Heart left ventricle (tissue), 16 donors: ENCODE measurements at regions not wholly inside any gene's neighbourhood (a gene's known extent, or its start where the extent isn't known, plus 50 kb on each side); places are given as distances from the start of the nearest gene placed in this dataset.

ENCODE experiments used
- ATAC-seq, 4 donors: fragments of 200-7000 bp; cut with Tn5 transposase; one replicate each; pipeline ENCODE4 v1.9.1; 2020 to 2022; ENCODE audit warnings: moderate library complexity in 4 of 4, mild to moderate bottlenecking in 3 of 4, moderate number of reproducible peaks in 1 of 4
- DNase-seq, 5 donors: peaks; one replicate each; pipeline ENCODE4 v3.0.0-alpha.2; 2020
- H3K27ac ChIP-seq, 12 donors: fragments of 200-600 bp; sonication (generic) in 4 of 12; one replicate each; pipeline versions ENCODE4 v1.5.0 to v1.8.0; 2016 to 2022; ENCODE audit warnings: mild to moderate bottlenecking in 2 of 12
- H3K27me3 ChIP-seq, 9 donors: fragments of 200-600 bp; sonication (generic) in 2 of 9; one replicate each; pipeline versions ENCODE4 v1.5.1 to v1.8.0; 2016 to 2022; ENCODE audit warnings: mild to moderate bottlenecking in 3 of 9
- H3K36me3 ChIP-seq, 9 donors: fragments of 200-600 bp; sonication (generic) in 2 of 9; one replicate each; pipeline versions ENCODE4 v1.5.0 to v1.8.0; 2018 to 2022; ENCODE audit warnings: mild to moderate bottlenecking in 2 of 9
- H3K4me1 ChIP-seq, 12 donors: fragments of 200-600 bp; sonication (generic) in 4 of 12; one replicate each; pipeline versions ENCODE4 v1.5.0 to v1.8.0; 2016 to 2022; ENCODE audit warnings: mild to moderate bottlenecking in 3 of 12
- H3K4me3 ChIP-seq, 12 donors: fragments of 200-600 bp; sonication (generic) in 4 of 12; one replicate each; pipeline versions ENCODE4 v1.5.0 to v1.8.0; 2017 to 2022; ENCODE audit warnings: mild to moderate bottlenecking in 9 of 12, moderate library complexity in 4 of 12
- H3K9me3 ChIP-seq, 12 donors: fragments of 200-600 bp; sonication (generic) in 4 of 12; one replicate each; pipeline versions ENCODE4 v1.5.0 to v1.8.0; 2016 to 2022; ENCODE audit warnings: mild to moderate bottlenecking in 1 of 12
- POLR2A ChIP-seq, 2 donors: fragments of 450-650 bp; IDR thresholded peaks; one replicate each; pipeline ENCODE4 v1.6.1; 2017; ENCODE audit warnings: antibody characterized with exemption in 2 of 2, mild to moderate bottlenecking in 2 of 2, moderate library complexity in 2 of 2
- WGBS, 4 donors: extraction: QIAGEN DNeasy Blood & Tissue Kit in 2 of 4; methylation state at CpG; one replicate each; pipeline versions ENCODE4 v1.1.5 to v1.1.7; 2013 to 2018; 5-methylcytosine and 5-hydroxymethylcytosine counted together
- intact Hi-C, 10 donors: fragments of 100-400 bp; cut with DNase I; formaldehyde crosslinking; loops; one replicate each; pipeline versions ENCODE4 v1.11.1 to v1.14.2; 2022
- TF ChIP-seq, protein P1 (sequence below), 12 donors: fragments of 200-600 bp; sonication (generic) in 4 of 12; IDR thresholded peaks; one replicate each; pipeline versions ENCODE4 v1.5.0 to v1.8.0; 2018 to 2022; ENCODE audit warnings: antibody characterized with exemption in 12 of 12, mild to moderate bottlenecking in 5 of 12
- donor health status: ischemic (EF 13 %, LVEDD 7.1; RV severe dilation, severe dysfunction).
- donor health status: healthy with polysubstance abuse.
- donor health status: DM: no; HTN: yes; CAD: no.
- donor health status: DM: no; HTN: no; CAD: no.
- donor health status: ischemic (EF 25% LVEDD 6.9; RV normal size, moderate dysfunction).
- donor health status: ischemic (EF 25% LVEDD 5.7; RV mildly dilated, moderate dysfunction).
- donor health status: healthy.
- donor health status: DM: yes; HTN: yes; CAD: no.
- donor health status: ischemic (EF 35%, LVEDD 5.7; RV mildly dilated, moderate dysfunction).
- donor health status: nonischemic (EF 11% LVEDD 7.7; RV severe dilation, severe dysfunction).
- donor health status: DM: yes; HTN: yes; CAD: no.
- donor health status: PGD.
- donor health status: ischemic (EF 29% LVEDD 5.4; RV normal size, mild dysfunction).
- donor health status: nonischemic (EF 23%, LVEDD 6.1; RV moderate dilation, normal function).

DNA sequence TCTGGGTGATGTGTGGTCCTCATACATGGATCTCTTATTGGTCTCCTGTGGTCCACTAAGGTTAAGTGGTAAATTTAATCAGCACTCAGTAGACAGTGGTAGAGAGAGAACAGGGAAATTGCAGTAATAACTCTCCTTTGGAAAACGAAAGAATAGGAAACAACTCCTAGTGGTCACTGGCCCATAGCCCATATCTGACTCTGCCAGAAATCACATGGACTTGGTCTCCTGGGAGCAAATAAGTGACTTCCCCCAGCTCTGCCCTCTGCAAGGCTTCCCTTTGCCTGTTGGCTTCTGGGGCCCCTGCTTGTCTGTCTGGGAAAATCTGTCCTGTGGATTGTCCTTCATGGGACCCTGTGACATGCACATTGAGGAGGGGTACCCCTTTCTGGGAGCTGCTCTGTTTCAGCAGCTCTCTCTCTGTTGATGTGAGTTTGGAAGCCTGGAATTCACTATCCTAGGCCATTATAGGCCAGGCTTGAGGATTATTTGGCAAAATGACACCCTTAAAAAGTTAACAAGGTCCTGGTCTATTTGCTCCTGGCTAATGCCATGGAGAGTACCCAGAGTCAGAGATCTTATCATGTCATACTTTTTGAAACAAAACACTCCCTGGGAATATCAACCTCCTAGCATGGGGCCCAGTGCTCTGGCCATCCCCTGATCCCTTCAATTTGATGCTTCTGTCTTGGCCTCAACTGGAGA is 58.0 kb upstream of the HNF1B start:
- no peaks in the 10 kb centered on the region for H3K9me3 ChIP-seq
- intact Hi-C loops, result no loop called here
- H3K36me3 ChIP-seq, result no peaks in the 10 kb centered on the region
- peak in 3 of 4 donors; percentile 20 to 69 (median 64) for ATAC-seq
- no peak for TF ChIP-seq POLR2A (IDR thresholded peaks at IDR 0.05)
- TF ChIP-seq, protein P1, sequence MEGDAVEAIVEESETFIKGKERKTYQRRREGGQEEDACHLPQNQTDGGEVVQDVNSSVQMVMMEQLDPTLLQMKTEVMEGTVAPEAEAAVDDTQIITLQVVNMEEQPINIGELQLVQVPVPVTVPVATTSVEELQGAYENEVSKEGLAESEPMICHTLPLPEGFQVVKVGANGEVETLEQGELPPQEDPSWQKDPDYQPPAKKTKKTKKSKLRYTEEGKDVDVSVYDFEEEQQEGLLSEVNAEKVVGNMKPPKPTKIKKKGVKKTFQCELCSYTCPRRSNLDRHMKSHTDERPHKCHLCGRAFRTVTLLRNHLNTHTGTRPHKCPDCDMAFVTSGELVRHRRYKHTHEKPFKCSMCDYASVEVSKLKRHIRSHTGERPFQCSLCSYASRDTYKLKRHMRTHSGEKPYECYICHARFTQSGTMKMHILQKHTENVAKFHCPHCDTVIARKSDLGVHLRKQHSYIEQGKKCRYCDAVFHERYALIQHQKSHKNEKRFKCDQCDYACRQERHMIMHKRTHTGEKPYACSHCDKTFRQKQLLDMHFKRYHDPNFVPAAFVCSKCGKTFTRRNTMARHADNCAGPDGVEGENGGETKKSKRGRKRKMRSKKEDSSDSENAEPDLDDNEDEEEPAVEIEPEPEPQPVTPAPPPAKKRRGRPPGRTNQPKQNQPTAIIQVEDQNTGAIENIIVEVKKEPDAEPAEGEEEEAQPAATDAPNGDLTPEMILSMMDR (IDR thresholded peaks at IDR 0.05), result no peak
- peaks cover 0 to 8% (median 0%) of the 10 kb centered on the region in 9 donors for H3K27me3 ChIP-seq
- H3K4me3 ChIP-seq, result no peak overlapping the region
- peak in 3 of 5 donors; percentile 34 to 48 (median 36) for DNase-seq
- WGBS, 4 donors, result 27 to 42% (median 31%) methylated on average over 1 of the region's 1 CpG
- H3K4me1 ChIP-seq, result peaks cover 0 to 13% (median 0%) of the 10 kb centered on the region in 12 donors
- peak overlapping the region in 1 of 12 donors; percentile 56 for H3K27ac ChIP-seq

DNA sequence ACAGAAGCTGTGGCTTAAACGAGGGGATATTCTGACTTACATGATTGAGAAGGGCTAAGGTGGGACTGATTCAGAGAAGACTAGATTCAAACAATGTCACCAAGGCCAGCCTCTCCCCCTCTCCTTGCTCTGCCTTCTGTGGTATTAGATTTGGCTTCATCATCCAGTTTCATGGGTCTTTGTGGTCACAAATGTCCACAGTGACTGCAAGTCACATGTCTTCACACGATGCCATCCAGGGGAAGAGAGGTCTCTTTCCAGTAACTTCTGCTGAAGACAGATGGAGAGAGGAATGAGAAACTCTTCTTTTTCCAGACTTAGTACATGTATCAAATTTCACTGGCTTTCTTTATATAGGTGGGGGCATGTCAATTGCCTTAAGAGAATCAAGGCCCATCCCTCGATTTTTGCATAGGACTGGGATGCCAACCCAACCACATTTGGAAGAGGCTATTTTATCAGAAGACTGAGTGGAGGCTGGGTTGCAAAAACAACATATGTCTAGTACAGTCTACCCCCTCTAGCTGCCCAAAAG is 57.3 kb upstream of the HNF1B start:
- TF ChIP-seq, protein P1 (IDR thresholded peaks at IDR 0.05), result no peak
- no peak for TF ChIP-seq POLR2A (IDR thresholded peaks at IDR 0.05)
- intact Hi-C loops, result no loop called here
- Histone ChIP-seq H3K27ac (peak overlapping the region in 1 of 12 donors; percentile 47), H3K36me3 (no peaks in the 10 kb centered on the region), H3K4me1 (peaks cover 0 to 13% (median 0%) of the 10 kb centered on the region in 12 donors), H3K27me3 (peaks cover 0 to 15% (median 0%) of the 10 kb centered on the region in 9 donors), H3K9me3 (no peaks in the 10 kb centered on the region), H3K4me3 (no peak overlapping the region)
- DNase-seq, result no peak
- ATAC-seq, result no peak
- 79 to 87% (median 85%) methylated on average over 3 of the region's 3 CpGs for WGBS, 4 donors

DNA sequence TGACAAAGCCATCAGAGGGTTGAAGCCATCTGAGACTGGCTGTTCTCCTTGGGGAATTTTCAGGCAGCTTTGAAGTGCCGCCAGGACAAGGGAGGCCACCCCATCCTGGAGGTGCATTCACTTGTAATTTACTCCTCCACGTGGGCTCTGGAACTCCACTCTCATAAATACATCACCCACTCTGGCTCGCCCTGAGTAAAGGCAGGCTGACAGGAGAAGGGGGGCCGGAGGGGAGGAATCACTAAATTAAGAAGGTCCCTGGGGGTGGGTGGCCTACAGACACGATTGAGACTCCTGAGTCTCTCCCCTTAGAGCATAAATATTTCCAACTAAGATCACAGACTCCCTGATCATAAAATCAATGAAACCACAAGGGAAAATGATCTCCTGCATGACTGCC is 56.3 kb upstream of the HNF1B start:
- Histone ChIP-seq H3K4me1 (peaks cover 0 to 13% (median 0%) of the 10 kb centered on the region in 12 donors), H3K27me3 (peaks cover 0 to 16% (median 0%) of the 10 kb centered on the region in 9 donors), H3K9me3 (no peaks in the 10 kb centered on the region), H3K36me3 (no peaks in the 10 kb centered on the region), H3K27ac (no peak overlapping the region), H3K4me3 (no peak overlapping the region)
- intact Hi-C loops, result no loop called here
- TF ChIP-seq, protein P1 (IDR thresholded peaks at IDR 0.05), result no peak
- no peak for TF ChIP-seq POLR2A (IDR thresholded peaks at IDR 0.05)
- 59 to 72% (median 63%) methylated on average over 5 of the region's 5 CpGs for WGBS, 4 donors
- ATAC-seq (no peak), DNase-seq (no peak)

DNA sequence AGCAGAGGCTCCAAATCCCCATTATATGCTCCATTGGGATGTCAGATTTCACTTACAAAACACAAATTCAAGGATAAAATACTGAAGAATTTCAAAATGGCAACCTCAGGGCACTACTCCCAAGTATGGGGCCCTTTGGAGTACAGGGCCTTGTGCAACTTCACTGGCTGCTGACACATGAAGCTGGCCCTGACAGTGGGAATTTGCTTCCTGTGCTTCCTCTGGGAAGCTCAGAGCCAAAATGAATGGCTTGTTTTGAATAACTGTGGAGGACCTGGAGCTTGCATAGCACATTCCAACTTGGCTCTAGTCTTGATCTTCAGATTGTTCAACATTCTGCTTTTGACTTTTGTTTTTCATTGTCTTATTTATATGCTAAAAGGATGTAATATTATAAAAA is 52.3 kb upstream of the HNF1B start:
- TF ChIP-seq, protein P1 (IDR thresholded peaks at IDR 0.05), result no peak
- TF ChIP-seq POLR2A (IDR thresholded peaks at IDR 0.05), result no peak
- intact Hi-C loops, result no loop called here

More for the DNA sequence above, 52.3 kb upstream of the HNF1B start:
- no peak for DNase-seq
- Histone ChIP-seq H3K9me3 (no peaks in the 10 kb centered on the region), H3K4me3 (no peak overlapping the region), H3K36me3 (no peaks in the 10 kb centered on the region), H3K27me3 (peaks cover 0 to 16% (median 0%) of the 10 kb centered on the region in 9 donors), H3K4me1 (peaks cover 0 to 3% (median 0%) of the 10 kb centered on the region in 12 donors), H3K27ac (no peak overlapping the region)
- ATAC-seq, result no peak
